Loucy (cell line): ENCODE measurements at regions not wholly inside any gene's neighbourhood (a gene's known extent, or its start where the extent isn't known, plus 50 kb on each side); places are given as distances from the start of the nearest gene placed in this dataset.

Experiments
- H2AFZ ChIP-seq: fragments of 200-600 bp; sonication (generic); 2 replicates; pipeline ENCODE4 v1.6.0; 2016; ENCODE audit warnings: antibody characterized with exemption, mild to moderate bottlenecking, low read length, moderate library complexity
- H3F3A ChIP-seq: fragments of 200-600 bp; 2 replicates; pipeline ENCODE4 v1.6.0; 2016; ENCODE audit warnings: antibody characterized with exemption, low read depth, mild to moderate bottlenecking
- H3K27me3 ChIP-seq: fragments of 200-600 bp; sonication (generic); 2 replicates; pipeline ENCODE4 v1.6.1; 2014; ENCODE audit warnings: low read length, mild to moderate bottlenecking; ENCODE audit not compliant: insufficient read depth, poor library complexity, severe bottlenecking
- H3K36me3 ChIP-seq: fragments of 200-600 bp; sonication (generic); 2 replicates; pipeline ENCODE4 v1.6.1; 2016; ENCODE audit warnings: low read length; ENCODE audit not compliant: insufficient read depth
- H3K4me1 ChIP-seq: fragments of 200-600 bp; sonication (generic); 2 replicates; pipeline ENCODE4 v1.5.1; 2014; ENCODE audit warnings: low read length, mild to moderate bottlenecking; ENCODE audit not compliant: insufficient read depth, poor library complexity, severe bottlenecking
- H3K4me2 ChIP-seq: fragments of 200-600 bp; sonication (generic); 2 replicates; pipeline ENCODE4 v1.6.0; 2014; ENCODE audit warnings: antibody characterized with exemption, low read length, low read depth, mild to moderate bottlenecking; ENCODE audit not compliant: poor library complexity, severe bottlenecking
- H3K4me3 ChIP-seq: fragments of 200-600 bp; sonication (generic); 2 replicates; pipeline ENCODE4 v1.5.1; 2014; ENCODE audit warnings: low read length, mild to moderate bottlenecking, mixed read lengths; ENCODE audit not compliant: poor library complexity, severe bottlenecking
- H3K79me2 ChIP-seq: fragments of 200-600 bp; sonication (generic); 2 replicates; pipeline ENCODE4 v1.6.1; 2014; ENCODE audit warnings: low read length; ENCODE audit not compliant: insufficient read depth
- H3K9ac ChIP-seq: fragments of 200-600 bp; sonication (generic); 2 replicates; pipeline ENCODE4 v1.6.0; 2014; ENCODE audit warnings: mild to moderate bottlenecking, low read depth, low read length, moderate library complexity; ENCODE audit not compliant: poor library complexity, severe bottlenecking
- H3K9me2 ChIP-seq: fragments of 200-600 bp; sonication (generic); replicated peaks from 2 replicates; pipeline ENCODE4 v1.6.1; 2016; ENCODE audit warnings: low read depth, low read length, mixed read lengths
- H3K9me3 ChIP-seq: fragments of 200-600 bp; sonication (generic); 2 replicates; pipeline ENCODE4 v1.6.1; 2014; ENCODE audit warnings: mild to moderate bottlenecking, antibody characterized with exemption, low read length, low read depth; ENCODE audit not compliant: insufficient read depth
- H4K20me1 ChIP-seq: fragments of 200-600 bp; sonication (generic); 2 replicates; pipeline ENCODE4 v1.6.0; 2014; ENCODE audit warnings: antibody characterized with exemption, low read length, mild to moderate bottlenecking; ENCODE audit not compliant: insufficient read depth, poor library complexity, severe bottlenecking
- CTCF ChIP-seq: fragments of 200-600 bp; sonication (generic); conservative IDR thresholded peaks from 2 replicates; pipeline ENCODE4 v1.5.1; 2014; ENCODE audit warnings: mild to moderate bottlenecking, antibody characterized with exemption, low read length
- EZH2phosphoT487 ChIP-seq: fragments of 200-600 bp; IDR thresholded peaks from 2 replicates; pipeline ENCODE4 v1.6.1; 2018; ENCODE audit warnings: antibody characterized with exemption, mild to moderate bottlenecking, moderate library complexity, borderline replicate concordance

GRCh38 chr1:187716160-187716559, 887.4 kb downstream of the PLA2G4A start:
- Histone ChIP-seq H2AFZ (no peak overlapping the region), H3K9ac (no peak overlapping the region), H3K4me3 (no peak overlapping the region), H3K9me2 (no peaks in the 10 kb centered on the region), H3K4me2 (no peak overlapping the region), H3F3A (no peaks in the 10 kb centered on the region), H4K20me1 (no peaks in the 10 kb centered on the region), H3K27me3 (no peaks in the 10 kb centered on the region), H3K9me3 (no peaks in the 10 kb centered on the region), H3K79me2 (no peaks in the 10 kb centered on the region), H3K36me3 (no peaks in the 10 kb centered on the region), H3K4me1 (no peaks in the 10 kb centered on the region)
- TF ChIP-seq CTCF, result no peak
- TF ChIP-seq EZH2phosphoT487, result no peak

DNA sequence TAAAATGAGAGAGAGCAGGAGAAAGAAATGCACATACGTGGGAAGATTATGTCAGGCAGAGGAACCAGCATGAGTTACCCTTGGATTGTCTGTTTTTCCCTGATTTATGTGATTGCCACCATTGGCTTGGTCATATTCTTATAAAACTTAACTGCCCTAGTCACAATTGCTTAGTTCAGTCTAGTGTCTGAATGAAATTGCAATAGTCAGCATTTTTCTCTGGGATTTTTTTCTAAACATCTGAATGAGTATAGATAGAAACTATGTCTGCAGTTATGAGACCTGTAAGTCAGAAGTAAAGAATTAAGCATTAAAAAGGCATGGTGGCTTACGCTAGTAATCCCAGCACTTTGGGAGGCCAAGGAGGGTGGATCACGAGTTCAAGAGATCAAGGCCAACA, 889.8 kb downstream of the PLA2G4A start:
- no peak for TF ChIP-seq CTCF
- no peak for TF ChIP-seq EZH2phosphoT487
- Histone ChIP-seq H3K4me1 (no peaks in the 10 kb centered on the region), H3K4me2 (no peak overlapping the region), H3F3A (no peaks in the 10 kb centered on the region), H3K9me2 (no peaks in the 10 kb centered on the region), H3K36me3 (no peaks in the 10 kb centered on the region), H3K9ac (no peak overlapping the region), H3K27me3 (no peaks in the 10 kb centered on the region), H2AFZ (no peak overlapping the region), H4K20me1 (no peaks in the 10 kb centered on the region), H3K79me2 (no peaks in the 10 kb centered on the region), H3K9me3 (no peaks in the 10 kb centered on the region), H3K4me3 (no peak overlapping the region)

- TF ChIP-seq CTCF (no peak), EZH2phosphoT487 (no peak)
- Histone ChIP-seq H3K9me2 (no peaks in the 10 kb centered on the region), H3F3A (no peaks in the 10 kb centered on the region), H3K79me2 (no peaks in the 10 kb centered on the region), H2AFZ (no peak overlapping the region), H3K36me3 (no peaks in the 10 kb centered on the region), H3K27me3 (no peaks in the 10 kb centered on the region), H3K4me2 (no peak overlapping the region), H4K20me1 (no peaks in the 10 kb centered on the region), H3K4me3 (no peak overlapping the region), H3K9ac (no peak overlapping the region), H3K9me3 (no peaks in the 10 kb centered on the region), H3K4me1 (no peaks in the 10 kb centered on the region)
These were observed 892.5 kb downstream of the PLA2G4A start for GRCh38 chr1:187721216-187721615.
